Epithelial cell of prostate (primary cell): ENCODE measurements at regions not wholly inside any gene's neighbourhood (a gene's known extent, or its start where the extent isn't known, plus 50 kb on each side); places are given as distances from the start of the nearest gene placed in this dataset.
"Not testable (repeated sequence)": the region's sequence is repeated elsewhere in the genome, so short reads cannot be mapped to it uniquely, and the experiment has no call there.

ENCODE experiments used
- DNase-seq: peaks from one replicate; pipeline ENCODE4 v3.0.0-alpha.2; 2011; ENCODE audit warnings: low read depth, low spot score
- H3K27ac ChIP-seq: fragments of 450-650 bp; 2 replicates; pipeline ENCODE4 v1.5.1; 2017; ENCODE audit warnings: mild to moderate bottlenecking

GRCh38 chr4:79575709-79576428 is 167.8 kb upstream of the GK2 start:
- no peak overlapping the region for H3K27ac ChIP-seq
- no peak for DNase-seq

GRCh38 chr4:79574741-79575451 is 166.9 kb upstream of the GK2 start:
- no peak for DNase-seq
- H3K27ac ChIP-seq: no peak overlapping the region

GRCh38 chr4:79563219-79563618 is 155.2 kb upstream of the GK2 start:
- no peak overlapping the region for H3K27ac ChIP-seq
- no peak for DNase-seq

GRCh38 chr4:79561751-79562150 is 153.7 kb upstream of the GK2 start:
- H3K27ac ChIP-seq: no peak overlapping the region
- no peak for DNase-seq

GRCh38 chr4:79559398-79559797 is 151.4 kb upstream of the GK2 start:
- not testable (repeated sequence) for DNase-seq, H3K27ac ChIP-seq

GRCh38 chr4:79552311-79552710 is 144.3 kb upstream of the GK2 start:
- H3K27ac ChIP-seq: no peak overlapping the region
- DNase-seq: no peak

GRCh38 chr4:79551555-79551954 is 143.5 kb upstream of the GK2 start:
- DNase-seq: no peak
- H3K27ac ChIP-seq: no peak overlapping the region

- no peak overlapping the region for H3K27ac ChIP-seq
- DNase-seq: no peak
These were observed 139.8 kb upstream of the GK2 start for GRCh38 chr4:79547851-79548250.

- DNase-seq: not testable (repeated sequence)
These were observed 137.3 kb upstream of the GK2 start for GRCh38 chr4:79545292-79545691.

GRCh38 chr4:79540143-79540542 is 132.1 kb upstream of the GK2 start:
- H3K27ac ChIP-seq: no peak overlapping the region
- no peak for DNase-seq

More at GRCh38 chr4:79545292-79545691, 137.3 kb upstream of the GK2 start:
- not testable (repeated sequence) for H3K27ac ChIP-seq

- H3K27ac ChIP-seq: no peak overlapping the region
- no peak for DNase-seq
These were observed 127.5 kb upstream of the GK2 start for GRCh38 chr4:79535516-79535915.

GRCh38 chr4:79528241-79528706 is 120.2 kb upstream of the GK2 start:
- H3K27ac ChIP-seq: no peak overlapping the region

GRCh38 chr4:79526641-79527565 is 118.9 kb upstream of the GK2 start:
- DNase-seq: no peak

More at GRCh38 chr4:79528241-79528706, 120.2 kb upstream of the GK2 start:
- peak; percentile 44 for DNase-seq

GRCh38 chr4:79516114-79516513 is 108.1 kb upstream of the GK2 start:
- H3K27ac ChIP-seq: no peak overlapping the region
- no peak for DNase-seq

More at GRCh38 chr4:79526641-79527565, 118.9 kb upstream of the GK2 start:
- H3K27ac ChIP-seq: no peak overlapping the region

GRCh38 chr4:79514621-79515329 is 106.7 kb upstream of the GK2 start:
- no peak overlapping the region for H3K27ac ChIP-seq
- DNase-seq: no peak

GRCh38 chr4:79513576-79513975 is 105.5 kb upstream of the GK2 start:
- no peak overlapping the region for H3K27ac ChIP-seq
- no peak for DNase-seq

GRCh38 chr4:79512363-79512762 is 104.3 kb upstream of the GK2 start:
- H3K27ac ChIP-seq: no peak overlapping the region
- DNase-seq: no peak

GRCh38 chr4:79502081-79502480 is 94.1 kb upstream of the GK2 start:
- no peak for DNase-seq
- no peak overlapping the region for H3K27ac ChIP-seq

GRCh38 chr4:79498282-79498681 is 90.3 kb upstream of the GK2 start:
- DNase-seq: no peak
- no peak overlapping the region for H3K27ac ChIP-seq

- no peak for DNase-seq
- H3K27ac ChIP-seq: no peak overlapping the region
These were observed 89.0 kb upstream of the GK2 start for GRCh38 chr4:79497001-79497400.
